Activated B cell treated with CpG ODN at 0.5 μM for 24 hours (primary cell): ENCODE measurements at regions not wholly inside any gene's neighbourhood (a gene's known extent, or its start where the extent isn't known, plus 50 kb on each side); places are given as distances from the start of the nearest gene placed in this dataset.
"Not testable (repeated sequence)": the region's sequence is repeated elsewhere in the genome, so short reads cannot be mapped to it uniquely, and the experiment has no call there.

ENCODE experiments used
- ATAC-seq: fragments of 200-7000 bp; cut with Tn5 transposase; one replicate; pipeline ENCODE4 v1.10.0; 2021; ENCODE audit warnings: low read depth, mild to moderate bottlenecking, moderate library complexity
- CTCF ChIA-PET: fragments of 350-600 bp; sonication (Branson Sonifier 250); formaldehyde crosslinking; loops from one replicate; lab custom pipeline; 2021; ENCODE audit warnings: antibody characterized with exemption; lab: Charles Lee
- POLR2A ChIA-PET: fragments of 350-600 bp; sonication (Branson Sonifier 250); formaldehyde crosslinking; loops from one replicate; lab custom pipeline; 2021; ENCODE audit warnings: antibody characterized with exemption; lab: Charles Lee
- DNase-seq: peaks from one replicate; pipeline ENCODE4 v3.0.0; 2022
- H3K27ac Mint-ChIP-seq: one replicate; pipeline ENCODE4 v1.8.0; 2020; ENCODE audit warnings: mixed read lengths
- H3K27me3 Mint-ChIP-seq: one replicate; pipeline ENCODE4 v1.8.0; 2021; ENCODE audit warnings: mixed read lengths
- H3K36me3 Mint-ChIP-seq: one replicate; pipeline ENCODE4 v1.8.0; 2021; ENCODE audit warnings: low read depth, mixed read lengths
- H3K4me1 Mint-ChIP-seq: one replicate; pipeline ENCODE4 v1.8.0; 2021; ENCODE audit warnings: mixed read lengths
- H3K4me3 Mint-ChIP-seq: one replicate; pipeline ENCODE4 v1.8.0; 2020; ENCODE audit warnings: mild to moderate bottlenecking, mixed read lengths
- H3K9me3 Mint-ChIP-seq: one replicate; pipeline ENCODE4 v1.8.0; 2020; ENCODE audit warnings: mixed read lengths
- intact Hi-C: fragments of 100-400 bp; cut with micrococcal nuclease; formaldehyde crosslinking; loops from one replicate; pipeline ENCODE4 v1.15.1; 2024
- TF ChIP-seq, protein P1 (sequence below): fragments of 200-600 bp; IDR thresholded peaks from one replicate; pipeline ENCODE4 v1.8.0; 2022; ENCODE audit warnings: antibody characterized with exemption, mild to moderate bottlenecking

- DNase-seq: no peak
- H3K9me3 Mint-ChIP-seq: peaks cover 4% of the 10 kb centered on the region
- no peaks in the 10 kb centered on the region for H3K27me3 Mint-ChIP-seq
- intact Hi-C loops: no loop called here
- no peak overlapping the region for H3K27ac Mint-ChIP-seq
- POLR2A ChIA-PET: no interaction called here
- no peak for ATAC-seq
- CTCF ChIA-PET: no interaction called here
- H3K4me1 Mint-ChIP-seq: no peaks in the 10 kb centered on the region
- TF ChIP-seq, protein P1, sequence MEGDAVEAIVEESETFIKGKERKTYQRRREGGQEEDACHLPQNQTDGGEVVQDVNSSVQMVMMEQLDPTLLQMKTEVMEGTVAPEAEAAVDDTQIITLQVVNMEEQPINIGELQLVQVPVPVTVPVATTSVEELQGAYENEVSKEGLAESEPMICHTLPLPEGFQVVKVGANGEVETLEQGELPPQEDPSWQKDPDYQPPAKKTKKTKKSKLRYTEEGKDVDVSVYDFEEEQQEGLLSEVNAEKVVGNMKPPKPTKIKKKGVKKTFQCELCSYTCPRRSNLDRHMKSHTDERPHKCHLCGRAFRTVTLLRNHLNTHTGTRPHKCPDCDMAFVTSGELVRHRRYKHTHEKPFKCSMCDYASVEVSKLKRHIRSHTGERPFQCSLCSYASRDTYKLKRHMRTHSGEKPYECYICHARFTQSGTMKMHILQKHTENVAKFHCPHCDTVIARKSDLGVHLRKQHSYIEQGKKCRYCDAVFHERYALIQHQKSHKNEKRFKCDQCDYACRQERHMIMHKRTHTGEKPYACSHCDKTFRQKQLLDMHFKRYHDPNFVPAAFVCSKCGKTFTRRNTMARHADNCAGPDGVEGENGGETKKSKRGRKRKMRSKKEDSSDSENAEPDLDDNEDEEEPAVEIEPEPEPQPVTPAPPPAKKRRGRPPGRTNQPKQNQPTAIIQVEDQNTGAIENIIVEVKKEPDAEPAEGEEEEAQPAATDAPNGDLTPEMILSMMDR: no peak
- H3K4me3 Mint-ChIP-seq: no peak overlapping the region
- no peaks in the 10 kb centered on the region for H3K36me3 Mint-ChIP-seq
Observed at GRCh38 chr4:8675383-8675782, 82.8 kb downstream of the CPZ start.

DNA sequence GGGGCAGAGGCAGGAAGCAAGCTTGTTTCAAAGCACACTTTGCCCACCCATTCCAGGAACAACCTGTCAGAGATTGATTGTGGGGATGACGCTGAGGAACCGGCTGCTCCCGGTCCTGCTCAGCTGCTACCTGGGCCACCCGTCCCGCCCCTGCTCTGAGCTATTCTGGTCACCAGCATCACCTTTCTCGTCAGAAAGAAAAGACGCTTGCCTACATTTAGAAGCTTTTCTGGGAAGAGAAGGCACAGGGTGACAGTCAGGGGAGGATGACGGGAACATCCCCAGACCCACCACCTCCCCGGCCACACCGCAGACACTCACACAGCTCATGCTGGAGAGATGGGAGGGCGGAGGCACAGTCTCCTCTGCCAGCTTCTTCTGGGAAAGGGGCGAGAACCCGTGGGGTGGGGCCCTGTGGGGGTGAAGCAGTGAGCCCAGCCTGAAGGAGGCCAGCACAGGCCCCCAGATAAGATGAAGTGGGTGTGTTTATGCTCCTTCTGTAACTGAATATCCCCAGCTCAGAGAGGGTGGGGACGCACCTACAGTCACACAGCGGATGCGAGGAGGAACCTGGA lies 81.8 kb downstream of the CPZ start:
- peaks cover 4% of the 10 kb centered on the region for H3K9me3 Mint-ChIP-seq
- intact Hi-C loops: no loop called here
- H3K4me3 Mint-ChIP-seq: no peak overlapping the region
- TF ChIP-seq, protein P1: no peak
- H3K4me1 Mint-ChIP-seq: no peaks in the 10 kb centered on the region
- no peaks in the 10 kb centered on the region for H3K36me3 Mint-ChIP-seq
- ATAC-seq (no peak), DNase-seq (no peak)
- no peaks in the 10 kb centered on the region for H3K27me3 Mint-ChIP-seq
- H3K27ac Mint-ChIP-seq: no peak overlapping the region
- ChIA-PET POLR2A (no interaction called here), CTCF (no interaction called here)

DNA sequence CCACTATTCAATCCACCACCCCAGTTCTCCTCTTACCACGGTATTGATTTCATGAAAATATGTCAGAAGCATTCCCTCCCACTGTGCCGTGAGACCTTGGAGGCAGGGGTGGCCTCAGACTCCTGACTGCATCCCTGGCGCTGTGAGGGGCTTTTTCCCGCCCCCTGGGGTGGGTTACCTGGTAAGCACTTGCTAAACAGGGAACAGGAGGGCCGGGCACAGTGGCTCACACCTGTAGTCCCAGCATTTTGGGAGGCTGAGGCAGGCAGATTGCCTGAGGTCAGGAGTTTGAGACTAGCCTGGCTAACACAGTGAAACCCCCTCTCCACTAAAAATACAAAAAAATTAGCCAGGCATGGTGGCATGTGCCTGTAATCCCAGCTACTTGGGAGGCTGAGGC lies 80.5 kb downstream of the CPZ start:
- DNase-seq, H3K4me3 Mint-ChIP-seq, CTCF ChIA-PET, H3K36me3 Mint-ChIP-seq, H3K4me1 Mint-ChIP-seq, intact Hi-C loops, H3K9me3 Mint-ChIP-seq, H3K27me3 Mint-ChIP-seq, H3K27ac Mint-ChIP-seq, ATAC-seq: not testable (repeated sequence)
- POLR2A ChIA-PET: interaction anchor here (0.7 kb wide), 1 partner anchor 215 kb away, joined by 3 read pairs; no protein-coding TSS in a partner anchor

DNA sequence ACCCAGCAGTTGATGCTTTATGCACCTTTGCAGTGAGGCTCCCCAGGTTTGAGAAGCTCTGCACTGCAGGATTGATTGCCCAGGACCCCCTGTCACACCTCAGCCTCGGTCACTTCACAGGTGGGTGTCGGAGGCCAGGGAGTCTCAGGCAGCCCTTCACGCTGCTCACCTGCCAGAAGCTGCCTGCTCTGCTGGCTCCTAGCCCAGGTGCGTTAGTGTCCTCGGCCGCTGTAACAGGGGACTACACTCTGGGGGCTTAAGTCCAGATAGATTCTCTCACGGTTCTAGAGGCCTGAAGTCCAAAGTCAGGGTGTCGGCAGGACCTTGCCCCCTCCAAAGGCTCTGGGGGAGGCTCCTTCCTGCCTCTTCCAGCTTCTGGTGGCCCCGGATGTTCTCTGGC lies 79.9 kb downstream of the CPZ start:
- Mint-ChIP-seq H3K36me3 (no peaks in the 10 kb centered on the region), H3K27me3 (no peaks in the 10 kb centered on the region), H3K9me3 (peaks cover 8% of the 10 kb centered on the region), H3K4me1 (no peaks in the 10 kb centered on the region), H3K27ac (no peak overlapping the region), H3K4me3 (no peak overlapping the region)
- DNase-seq (no peak), ATAC-seq (no peak)
- intact Hi-C loops: no loop called here
- CTCF ChIA-PET: no interaction called here
- TF ChIP-seq, protein P1: no peak
- POLR2A ChIA-PET: no interaction called here

GRCh38 chr4:8671712-8672290 lies 79.2 kb downstream of the CPZ start:
- Mint-ChIP-seq H3K9me3 (peaks cover 4% of the 10 kb centered on the region), H3K27me3 (no peaks in the 10 kb centered on the region), H3K4me3 (no peak overlapping the region), H3K4me1 (no peaks in the 10 kb centered on the region), H3K36me3 (no peaks in the 10 kb centered on the region), H3K27ac (no peak overlapping the region)
- ChIA-PET CTCF (no interaction called here), POLR2A (no interaction called here)
- intact Hi-C loops: no loop called here
- ATAC-seq (no peak), DNase-seq (no peak)
- TF ChIP-seq, protein P1: no peak
